H4 (cell line): ENCODE measurements at regions not wholly inside any gene's neighbourhood (a gene's known extent, or its start where the extent isn't known, plus 50 kb on each side); places are given as distances from the start of the nearest gene placed in this dataset.
A peak's percentile ranks its signal among the peaks of the same experiment; 100 is the strongest.

Experiments used
- DNase-seq: peaks from one replicate; pipeline ENCODE4 v3.0.0-alpha.2; 2015; ENCODE audit warnings: low spot score

DNA sequence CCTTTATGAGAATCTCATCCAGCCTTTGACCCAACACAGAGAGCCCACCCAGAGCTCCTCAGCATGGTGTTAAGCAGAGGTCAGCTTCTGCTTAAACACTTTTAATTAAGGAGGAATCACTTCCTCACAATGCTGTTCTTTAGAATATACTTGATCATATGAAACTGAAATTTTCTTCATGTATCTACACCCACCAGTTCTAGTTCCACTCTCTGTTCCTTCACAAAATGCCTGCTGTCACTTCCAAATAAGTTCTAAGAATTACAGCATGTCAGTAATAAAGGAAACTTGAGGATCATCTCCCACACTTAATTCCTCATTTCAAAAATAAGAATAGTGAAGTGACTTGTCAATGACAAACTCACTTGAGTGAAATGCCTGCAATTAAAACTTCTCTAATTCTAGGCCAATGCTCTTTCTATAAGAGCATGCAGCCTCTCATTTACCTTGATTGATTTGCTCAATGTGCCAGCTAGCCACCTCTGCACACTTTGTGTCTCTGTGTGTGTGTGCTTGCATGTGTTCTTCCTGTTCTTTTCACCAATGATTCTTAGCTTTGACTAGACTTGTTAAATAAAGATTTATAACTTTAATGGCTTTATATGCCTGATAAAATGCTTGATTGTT, 356.3 kb downstream of the PLPP3 start:
- no peak for DNase-seq

DNA sequence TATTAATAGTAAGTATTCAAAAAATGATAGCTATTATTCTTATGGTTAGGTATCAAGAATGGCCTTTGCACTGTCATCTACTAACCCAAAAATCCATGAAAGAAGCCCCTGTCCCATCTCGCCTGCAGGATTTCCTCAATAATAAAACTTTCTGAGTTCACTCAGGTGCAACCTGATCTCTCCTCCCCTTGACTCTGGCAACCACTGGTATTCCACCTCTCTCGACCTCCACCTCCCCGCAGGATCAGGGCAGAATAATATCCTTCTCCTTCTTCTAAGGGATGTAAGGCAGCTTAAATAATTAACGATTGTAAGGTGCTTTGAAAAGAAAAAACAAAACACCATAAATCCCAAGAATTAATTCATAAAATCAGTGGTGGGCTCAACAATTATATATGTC, 359.3 kb downstream of the PLPP3 start:
- no peak for DNase-seq

DNA sequence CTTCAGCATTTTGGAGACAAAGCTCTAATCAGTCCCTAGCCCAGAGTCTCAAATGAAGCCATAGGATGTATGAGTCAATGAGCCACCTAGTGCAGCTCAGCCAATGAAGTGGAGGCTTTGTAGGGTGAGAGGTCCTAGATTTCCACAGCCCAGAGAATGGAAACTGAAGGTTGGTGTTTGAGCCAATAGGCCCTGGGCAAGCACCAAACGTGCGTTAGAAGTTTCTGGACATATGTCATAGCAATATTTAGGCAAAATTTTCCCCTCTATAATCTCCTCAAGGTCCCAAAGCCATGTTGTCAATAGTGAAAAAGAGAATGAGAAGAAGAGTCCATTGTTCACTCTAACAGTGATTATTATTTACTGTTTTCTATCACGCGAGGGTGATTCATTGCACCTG, 361.3 kb downstream of the PLPP3 start:
- no peak for DNase-seq

DNA sequence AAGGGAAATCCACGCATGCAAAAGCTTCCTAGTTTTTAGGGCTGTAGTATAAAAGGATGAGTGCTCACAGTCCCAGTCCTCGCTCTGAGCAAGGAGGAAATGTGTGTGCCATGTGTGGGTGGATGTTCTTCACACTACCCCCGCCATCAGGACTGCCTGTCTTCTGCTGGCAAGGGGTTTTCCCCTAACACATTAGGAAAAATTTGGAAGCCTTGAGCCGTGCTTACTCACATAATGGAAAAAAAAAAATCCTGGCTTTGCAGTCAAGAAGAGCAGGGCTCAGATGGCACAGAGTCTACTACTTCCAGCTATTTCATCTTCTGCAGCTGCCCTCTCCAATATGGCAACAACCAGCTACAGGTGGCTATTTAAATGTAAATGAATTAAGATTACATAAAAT, 363.1 kb downstream of the PLPP3 start:
- no peak for DNase-seq

DNA sequence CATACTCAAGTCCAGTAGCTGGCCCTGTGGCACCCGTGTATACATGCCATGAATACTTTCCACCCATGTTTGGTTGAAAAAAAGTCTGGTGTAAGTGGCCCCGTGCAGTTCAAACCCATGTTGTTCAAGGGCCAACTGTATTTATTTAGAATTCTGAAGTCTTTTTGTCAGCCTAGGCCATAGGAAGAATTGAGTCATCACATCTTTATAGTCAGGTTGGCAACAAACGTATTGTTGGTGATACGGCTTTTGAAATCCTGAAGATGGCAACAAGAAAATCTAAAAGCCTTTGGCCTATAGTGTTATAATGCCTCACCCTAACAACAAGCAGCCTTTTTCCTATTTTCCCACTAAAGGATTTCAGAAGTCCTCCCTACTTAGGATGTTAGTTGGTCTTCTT, 363.6 kb downstream of the PLPP3 start:
- DNase-seq, result no peak

DNA sequence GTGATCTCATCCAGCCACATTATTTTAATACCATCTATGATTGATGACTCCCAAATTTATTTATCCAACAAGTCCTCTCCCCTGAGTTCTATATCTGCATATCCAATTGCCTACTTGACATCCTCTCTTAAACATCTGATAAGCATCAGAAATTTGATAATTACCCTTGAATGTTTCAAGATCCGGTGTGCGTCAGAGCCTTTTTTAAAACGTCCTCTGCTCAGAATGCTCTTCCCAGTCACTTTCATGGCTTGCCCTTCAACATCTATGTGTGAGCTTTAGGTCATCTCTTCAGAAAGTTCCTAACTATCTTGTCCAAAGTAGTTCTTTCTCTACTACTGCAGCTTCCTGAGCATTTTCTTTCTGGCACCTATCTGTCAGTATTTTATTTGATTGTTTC, 364.3 kb downstream of the PLPP3 start:
- no peak for DNase-seq

DNA sequence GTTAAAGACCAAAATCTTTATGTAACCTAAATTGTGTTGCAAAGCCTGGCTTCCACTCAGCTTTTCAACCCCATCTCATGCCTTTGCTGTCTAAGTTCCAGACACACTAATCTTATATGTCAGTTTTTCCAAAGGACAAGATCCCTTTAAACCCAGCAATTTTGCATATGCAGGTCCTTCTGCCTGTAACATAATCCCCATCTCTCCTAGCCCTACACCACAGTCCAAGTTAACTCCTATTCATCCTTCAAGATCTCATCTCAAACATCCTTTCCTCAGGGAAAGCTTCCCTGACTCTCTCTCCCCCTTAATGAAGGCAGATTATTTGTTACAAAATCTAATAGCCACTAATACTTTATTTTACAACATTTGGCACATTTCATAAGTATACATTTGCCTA, 366.3 kb downstream of the PLPP3 start:
- DNase-seq, result no peak

DNA sequence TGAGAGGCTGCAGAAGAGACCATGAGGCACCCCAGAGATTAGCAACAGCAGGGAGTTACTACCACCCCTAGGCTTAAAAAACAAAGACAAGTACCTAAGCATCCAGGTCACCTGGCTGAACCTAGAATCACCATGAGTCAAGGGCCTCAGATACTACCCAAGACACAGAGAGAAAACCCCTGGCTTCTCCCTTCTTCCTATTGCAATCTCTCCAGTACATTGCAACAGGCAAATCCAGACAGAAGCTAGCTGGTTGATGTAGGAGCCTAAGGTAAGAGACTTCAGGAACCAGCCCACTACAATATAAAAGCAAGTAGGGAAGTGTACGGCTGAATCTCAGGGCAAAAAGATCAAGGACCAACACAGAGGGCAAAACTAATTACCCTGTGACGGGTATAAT, 367.2 kb downstream of the PLPP3 start:
- no peak for DNase-seq

DNA sequence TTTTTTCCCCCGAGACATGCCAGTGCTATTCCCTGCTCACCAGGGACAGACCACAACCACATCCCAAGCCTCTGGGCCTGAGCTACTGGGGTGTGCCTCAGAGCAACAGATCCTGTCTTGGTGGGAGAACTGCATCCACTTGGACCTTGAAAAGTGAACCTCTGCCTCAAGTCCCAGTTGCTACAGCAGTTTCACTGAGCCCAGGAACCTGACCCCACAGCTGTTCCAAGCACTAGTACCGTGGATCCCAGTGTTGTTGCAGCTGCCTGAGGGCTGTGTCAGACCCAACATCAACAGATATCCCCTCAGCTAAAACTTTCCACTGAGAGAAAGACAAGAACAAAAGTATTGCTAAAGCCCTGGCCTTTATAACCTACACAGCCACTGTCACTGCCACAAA, 373.0 kb downstream of the PLPP3 start:
- DNase-seq, result no peak

DNA sequence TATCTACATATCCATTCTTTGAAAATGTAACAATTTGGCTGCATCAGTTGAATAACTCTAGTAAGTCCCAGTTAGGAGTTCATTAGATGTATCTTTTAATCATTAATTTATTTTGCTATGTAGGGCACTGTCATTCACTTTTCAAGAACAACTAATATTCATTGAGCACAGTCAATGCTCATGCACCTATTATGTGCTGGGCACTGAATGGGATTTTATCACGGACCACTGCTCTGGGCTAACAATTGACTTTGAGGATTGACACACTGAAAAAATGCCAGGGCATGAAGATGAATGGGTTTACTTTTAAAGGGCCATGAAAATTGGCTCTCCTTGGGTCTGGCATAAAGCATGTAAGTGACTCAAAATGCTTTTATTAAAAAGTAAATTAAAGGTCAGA, 375.2 kb downstream of the PLPP3 start:
- DNase-seq, result no peak

DNA sequence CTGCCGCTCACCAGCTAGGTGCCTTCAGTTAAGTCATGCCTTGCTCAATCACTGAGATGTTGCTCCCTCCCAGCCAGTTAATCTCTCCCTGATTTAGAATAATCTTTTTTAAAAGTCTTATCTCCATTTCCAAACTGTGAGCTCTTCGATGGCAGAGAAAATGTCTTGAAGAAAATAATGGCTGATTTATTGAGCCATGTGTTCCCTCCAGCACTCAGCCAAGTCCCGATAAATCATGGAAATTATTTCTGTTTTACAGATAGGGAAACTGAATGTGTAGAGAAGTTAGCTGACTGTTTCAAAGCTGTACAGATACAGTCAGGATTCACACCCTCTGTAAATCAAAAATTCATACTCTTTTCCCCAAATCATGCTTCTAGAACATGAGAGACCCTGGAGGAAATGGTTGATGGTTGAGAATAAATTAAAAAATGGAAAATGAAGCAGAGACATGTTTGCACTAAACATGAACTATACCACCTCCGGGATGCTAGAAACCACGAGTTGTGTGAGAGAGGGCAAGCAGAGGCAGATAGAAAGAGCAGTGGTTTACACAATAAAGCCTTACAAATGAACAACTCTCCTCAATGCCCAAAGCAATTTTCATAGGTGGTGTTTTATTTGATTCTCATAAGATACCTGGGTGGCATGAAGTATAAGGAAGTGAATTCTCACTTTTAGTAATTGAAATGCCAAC, 376.4 kb downstream of the PLPP3 start:
- no peak for DNase-seq

DNA sequence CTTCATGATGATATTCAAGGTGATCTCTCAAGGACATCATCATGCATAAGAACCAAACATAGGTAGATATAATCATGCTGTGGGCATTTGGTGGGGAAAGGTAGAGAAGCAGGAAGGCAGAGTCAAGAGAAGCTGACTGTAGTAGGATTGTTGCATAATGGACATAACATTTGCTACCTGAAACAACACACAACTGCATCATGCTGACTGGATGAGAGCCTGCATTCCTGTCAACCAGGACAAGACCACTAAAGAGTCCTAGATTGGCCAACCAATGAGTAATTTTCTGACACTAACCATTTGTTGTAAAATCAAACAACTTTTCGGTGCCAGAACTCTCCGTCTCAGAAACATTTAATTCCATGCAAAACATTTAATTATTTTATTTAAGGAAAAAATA, 377.2 kb downstream of the PLPP3 start:
- no peak for DNase-seq

DNA sequence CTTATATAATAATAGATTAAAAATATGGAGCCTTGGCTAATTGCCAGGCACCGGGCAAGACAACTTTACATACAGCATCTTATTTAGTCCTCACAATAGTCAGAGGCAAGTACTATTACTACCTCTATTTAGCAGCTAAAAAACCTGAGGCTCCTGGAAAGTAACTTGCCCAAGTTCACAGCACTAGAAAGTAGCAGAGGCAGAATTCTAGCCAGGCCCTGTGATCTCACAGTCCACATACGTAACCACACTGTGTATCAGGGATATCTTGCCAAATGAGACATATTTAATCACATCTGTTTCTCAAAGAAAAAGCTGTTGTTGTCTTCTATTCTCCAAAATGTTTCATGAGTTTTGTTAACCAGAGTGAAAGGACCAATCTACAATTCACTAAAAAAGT, 378.5 kb downstream of the PLPP3 start:
- DNase-seq, result no peak

DNA sequence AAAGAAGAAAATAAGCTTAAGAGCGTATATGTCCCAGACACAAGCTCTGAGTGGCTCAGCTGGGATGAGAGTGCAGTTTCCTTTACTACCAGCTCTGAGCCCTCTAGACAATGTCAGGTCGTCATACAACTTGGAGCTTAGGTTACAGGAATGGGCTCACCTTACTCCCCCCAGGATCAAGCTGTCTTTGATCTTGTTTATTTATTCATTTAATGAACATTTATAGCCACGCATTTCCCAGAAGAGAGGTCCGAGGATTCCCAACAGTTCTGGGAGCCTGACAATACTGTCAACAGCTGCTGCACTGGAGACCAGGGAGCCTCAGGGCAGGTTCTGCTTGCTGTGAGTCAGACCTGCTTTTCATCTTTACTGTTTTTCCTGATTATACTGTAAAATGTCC, 378.9 kb downstream of the PLPP3 start:
- peak; percentile 58 for DNase-seq

DNA sequence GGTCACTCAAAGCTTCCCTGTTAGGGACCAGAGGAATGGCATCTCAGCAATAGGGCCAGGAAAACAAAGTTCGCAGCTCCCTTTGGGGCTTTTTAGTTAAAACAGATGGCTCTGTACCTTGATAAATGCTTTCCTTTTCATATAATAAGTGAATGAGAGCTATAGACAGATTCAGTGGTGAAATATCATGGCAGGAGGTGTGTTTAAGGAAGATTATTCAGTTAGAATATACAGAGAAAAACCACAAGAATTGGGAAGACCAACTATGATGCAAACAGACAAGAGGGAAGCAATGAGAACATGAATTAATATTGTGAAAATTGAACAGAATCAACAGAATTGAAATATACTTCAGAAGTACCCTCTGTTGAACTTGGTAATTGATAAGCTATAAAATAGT, 379.4 kb downstream of the PLPP3 start:
- no peak for DNase-seq

DNA sequence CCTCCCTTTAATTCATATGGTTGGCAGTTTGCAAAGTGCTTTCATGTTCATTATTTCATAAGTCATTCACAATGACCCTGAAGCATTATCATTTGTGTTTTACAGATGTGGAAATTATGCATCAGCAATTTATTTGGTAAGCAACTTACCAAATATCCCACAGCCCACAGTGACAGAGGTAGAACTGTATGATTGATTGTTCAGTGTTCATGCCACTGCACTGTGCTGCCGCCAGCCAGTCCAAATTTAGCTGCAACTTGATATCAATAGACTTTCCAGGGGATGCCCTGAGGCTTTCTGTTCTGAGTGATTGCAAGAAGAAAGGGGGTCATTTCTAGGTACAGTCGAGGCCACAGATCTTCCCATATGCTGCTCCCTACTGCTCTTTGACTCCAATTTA, 380.3 kb downstream of the PLPP3 start:
- no peak for DNase-seq

DNA sequence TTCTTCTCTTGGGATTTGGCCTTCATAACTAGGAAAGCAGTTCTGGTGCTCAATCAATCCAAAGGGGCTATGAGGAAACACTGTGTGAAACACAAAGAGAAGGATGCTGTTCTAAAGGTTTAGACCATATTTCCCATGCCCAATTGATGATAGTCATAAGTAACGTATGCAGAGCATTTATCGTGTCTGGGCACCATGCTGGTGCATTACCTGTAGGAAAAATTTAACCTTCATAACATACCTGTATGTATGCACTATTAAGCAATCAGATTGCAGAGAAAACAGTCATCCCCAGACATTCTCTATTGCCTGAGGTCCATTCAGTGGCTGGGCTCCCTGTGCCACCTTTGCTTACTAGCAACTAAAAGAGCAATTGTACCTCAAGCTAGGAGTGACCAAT, 381.4 kb downstream of the PLPP3 start:
- DNase-seq, result no peak

DNA sequence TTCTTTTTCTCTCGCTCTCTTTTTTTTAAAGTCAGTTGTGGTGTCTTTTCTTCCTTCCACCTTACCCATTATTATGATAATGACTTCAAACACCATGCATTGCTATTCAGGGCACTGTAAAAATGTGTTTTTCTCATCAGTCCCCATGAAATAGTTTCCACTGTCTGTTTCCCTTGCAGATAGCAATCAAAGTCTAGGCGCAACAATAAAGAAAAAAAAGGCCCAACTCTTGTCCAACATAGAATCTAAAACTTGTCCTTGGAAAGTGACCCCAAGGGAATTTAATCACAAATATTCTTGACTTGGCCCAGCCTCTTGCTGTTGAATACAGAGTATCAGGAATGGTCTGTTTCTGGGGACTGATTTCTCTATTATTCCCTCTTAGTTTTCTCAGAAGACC, 382.5 kb downstream of the PLPP3 start:
- DNase-seq, result no peak

DNA sequence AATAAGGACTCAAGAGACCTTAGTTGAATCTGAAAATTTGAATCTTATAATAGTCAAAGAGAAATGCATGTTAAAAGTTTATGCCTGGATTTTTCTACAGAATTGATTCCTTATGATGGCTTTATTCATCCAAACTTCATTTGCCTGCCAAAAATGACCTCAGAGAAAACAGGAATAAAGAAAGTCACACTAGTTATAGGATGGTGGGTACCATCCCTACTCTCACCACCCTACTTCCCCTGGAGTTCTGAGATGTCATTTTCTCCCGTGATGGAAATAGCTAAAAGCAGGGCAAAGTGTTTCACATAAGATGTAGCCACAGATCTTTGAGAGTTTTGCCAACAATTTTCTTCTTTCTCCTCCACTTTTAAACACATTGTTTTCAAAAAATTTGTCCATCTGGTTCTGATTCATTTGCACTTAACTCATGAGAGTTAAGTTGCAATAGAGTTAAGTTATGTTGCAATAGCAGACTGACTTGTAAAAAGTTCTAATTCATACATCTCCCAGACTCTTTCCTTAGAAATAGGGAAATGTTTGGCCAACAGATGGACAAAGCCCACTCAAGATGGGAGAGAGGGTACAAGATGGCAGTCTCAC, 384.6 kb downstream of the PLPP3 start:
- no peak for DNase-seq

DNA sequence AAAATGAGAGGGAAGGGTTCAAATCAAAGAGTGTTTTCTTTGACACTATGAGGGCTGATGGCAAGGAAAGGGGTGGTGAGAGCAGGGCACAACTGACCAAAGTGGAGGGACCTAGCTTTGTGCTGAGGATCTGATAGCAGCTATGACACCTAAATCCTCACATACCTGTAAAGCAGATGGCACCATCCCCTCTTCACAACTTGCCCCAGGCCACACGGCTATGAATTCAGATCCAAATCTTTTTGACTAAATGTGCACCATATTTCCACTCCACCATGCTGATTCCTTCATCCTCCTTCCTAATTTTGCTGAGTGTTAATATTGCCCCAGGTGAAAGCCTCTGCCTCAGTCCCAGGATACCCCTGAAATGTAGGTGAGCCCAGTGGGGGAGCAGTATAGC, 385.7 kb downstream of the PLPP3 start:
- no peak for DNase-seq

DNA sequence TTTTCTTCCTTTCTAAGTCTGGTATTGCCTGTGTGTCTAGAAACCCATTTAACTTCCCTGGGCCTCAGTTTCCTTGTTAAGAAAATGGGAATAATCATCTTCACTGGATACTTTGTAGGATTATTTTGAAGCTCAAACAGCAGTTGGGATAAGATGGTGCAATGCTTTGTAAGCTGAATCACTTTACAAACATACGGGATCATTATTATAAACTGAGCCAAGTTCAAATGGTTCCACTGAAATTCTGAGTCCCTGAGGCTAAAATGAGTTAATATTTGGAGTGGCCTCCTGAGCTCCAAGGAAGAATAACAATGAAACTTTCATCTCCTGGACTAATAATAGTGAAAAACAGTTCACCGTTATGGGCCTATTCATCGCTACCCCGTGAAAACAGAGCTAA, 388.0 kb downstream of the PLPP3 start:
- DNase-seq, result no peak

DNA sequence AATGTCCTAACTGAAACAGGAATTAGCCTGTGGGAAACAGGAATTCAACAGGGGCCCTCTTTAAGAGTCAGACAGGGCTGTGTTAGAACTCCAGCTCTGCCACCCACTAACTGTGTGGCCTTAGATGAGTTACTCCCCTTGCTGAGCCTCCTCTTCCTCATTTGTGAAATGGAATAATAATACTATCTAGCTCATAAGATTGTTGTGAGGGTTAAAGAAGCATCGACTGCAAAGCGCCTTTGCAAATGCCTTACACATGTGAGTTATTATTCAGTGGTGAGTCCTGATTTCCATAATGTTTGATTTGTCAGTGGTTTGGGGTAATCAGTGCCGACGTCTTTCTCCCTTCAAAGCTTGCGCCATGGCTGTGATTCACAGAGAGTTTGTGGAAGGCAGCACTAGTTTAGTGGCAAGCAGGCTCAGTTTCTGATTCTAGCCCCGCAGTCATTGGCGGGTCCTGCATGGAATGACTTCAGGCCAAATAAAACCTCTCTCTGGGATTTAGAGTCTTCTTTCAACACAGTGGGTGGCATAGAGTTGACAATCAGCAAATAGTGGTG, 388.5 kb downstream of the PLPP3 start:
- no peak for DNase-seq
